Ramos (cell line): ENCODE measurements at regions not wholly inside any gene's neighbourhood (a gene's known extent, or its start where the extent isn't known, plus 50 kb on each side); places are given as distances from the start of the nearest gene placed in this dataset.

Source experiments
- in situ Hi-C: fragments of 300-500 bp; cut with MboI; formaldehyde crosslinking; loops from one replicate; pipeline ENCODE4 v1.14.3; 2022; ENCODE audit warnings: low sequenced_read_pairs; ENCODE audit not compliant: unreplicated experiment

DNA sequence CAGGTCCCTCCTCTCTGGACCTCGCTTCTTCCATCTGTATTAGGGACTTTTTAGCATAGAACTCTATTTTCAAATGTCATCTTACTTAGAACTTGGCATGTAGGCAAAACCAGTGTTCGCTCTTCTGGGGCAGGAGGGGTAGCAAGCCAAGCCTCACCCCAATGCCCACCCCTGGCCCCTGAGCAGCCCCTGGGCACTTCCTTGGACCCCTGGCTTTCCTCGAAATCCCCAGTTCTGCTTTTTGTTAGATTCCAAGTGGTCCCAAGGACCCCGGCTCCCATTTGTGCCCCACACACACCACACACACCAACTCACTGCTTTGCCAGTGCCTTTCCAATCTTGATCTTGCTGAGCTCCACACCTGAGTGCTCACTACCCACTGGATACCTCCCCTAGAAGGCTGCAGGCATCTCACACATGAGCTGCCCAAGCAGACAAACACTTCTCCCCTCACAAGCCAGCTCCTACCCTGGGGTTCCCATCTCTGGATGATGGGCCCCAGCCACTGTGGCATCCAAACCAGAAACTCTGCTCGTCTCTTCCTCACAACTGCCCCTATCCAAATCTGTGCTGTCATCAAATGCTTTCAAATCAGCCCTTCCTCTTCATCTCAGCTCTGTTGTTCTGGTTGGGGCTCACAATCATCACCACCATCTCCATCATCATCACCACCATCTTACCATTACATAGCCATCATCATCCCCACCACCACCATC, 167.9 kb upstream of the ZMIZ1 start:
- in situ Hi-C loops = no loop called here

DNA sequence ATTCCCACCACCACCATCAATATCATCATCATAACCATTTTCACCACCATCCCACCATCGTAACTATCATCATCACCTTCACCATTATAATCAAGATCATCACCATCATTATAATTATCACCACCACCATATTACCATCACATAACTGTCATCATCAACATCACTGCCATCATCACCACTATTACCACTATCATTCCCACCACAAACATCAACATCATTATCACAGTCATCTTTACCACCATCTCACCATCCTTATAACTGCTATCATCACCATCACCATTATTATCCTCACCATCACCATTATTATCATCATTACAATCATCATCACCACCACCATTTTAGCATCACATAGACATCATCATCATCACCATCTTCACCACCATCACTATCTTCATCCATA, 167.1 kb upstream of the ZMIZ1 start:
- in situ Hi-C loops = no loop called here

DNA sequence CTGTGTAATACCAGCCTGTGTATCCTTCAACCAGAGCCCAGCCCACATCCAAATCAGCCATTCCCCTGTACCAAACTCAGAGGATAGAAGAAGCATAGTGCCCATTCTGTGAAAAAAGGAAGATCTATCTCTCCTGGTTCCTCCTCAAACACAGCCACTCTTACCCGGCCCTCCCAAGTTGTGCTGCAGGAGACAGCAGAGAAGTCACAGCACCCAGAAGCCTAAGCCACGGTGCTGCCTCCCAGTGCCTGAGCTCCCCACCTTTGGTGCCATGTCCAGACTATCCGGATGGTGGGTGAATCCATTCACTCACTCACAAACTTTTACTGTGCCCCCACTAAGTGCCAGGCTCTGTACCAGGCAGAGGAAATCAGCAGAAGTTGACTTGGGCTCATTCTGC, 166.0 kb upstream of the ZMIZ1 start:
- in situ Hi-C loops = no loop called here

DNA sequence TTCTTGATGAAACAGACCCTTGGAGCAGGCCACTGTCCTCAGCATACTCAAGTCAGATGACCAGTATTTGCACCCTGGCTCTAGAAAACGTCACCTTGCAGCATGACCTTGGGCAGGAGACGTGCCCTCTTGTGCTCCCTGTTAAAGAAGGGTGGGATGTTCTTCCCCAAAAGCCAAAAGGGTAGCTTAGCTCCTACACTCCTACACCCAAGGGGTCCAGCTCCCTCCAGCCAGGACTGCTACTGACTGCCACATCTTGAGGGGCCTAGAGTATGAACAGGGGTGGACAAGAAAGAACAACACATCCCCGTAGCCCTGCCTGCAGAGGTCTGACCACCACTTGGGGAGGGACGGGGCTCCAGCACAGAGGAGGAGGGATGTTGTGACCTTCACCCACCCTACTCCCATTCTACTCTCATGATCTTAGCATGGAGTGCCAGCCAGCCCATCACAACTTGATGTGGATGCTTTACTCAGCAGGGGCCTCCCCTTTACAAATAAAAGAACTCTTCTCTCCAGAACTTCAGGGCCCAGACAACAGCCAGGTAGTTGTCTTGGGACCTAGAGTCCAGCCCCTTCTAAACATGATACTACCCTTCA, 165.3 kb upstream of the ZMIZ1 start:
- in situ Hi-C loops = no loop called here

DNA sequence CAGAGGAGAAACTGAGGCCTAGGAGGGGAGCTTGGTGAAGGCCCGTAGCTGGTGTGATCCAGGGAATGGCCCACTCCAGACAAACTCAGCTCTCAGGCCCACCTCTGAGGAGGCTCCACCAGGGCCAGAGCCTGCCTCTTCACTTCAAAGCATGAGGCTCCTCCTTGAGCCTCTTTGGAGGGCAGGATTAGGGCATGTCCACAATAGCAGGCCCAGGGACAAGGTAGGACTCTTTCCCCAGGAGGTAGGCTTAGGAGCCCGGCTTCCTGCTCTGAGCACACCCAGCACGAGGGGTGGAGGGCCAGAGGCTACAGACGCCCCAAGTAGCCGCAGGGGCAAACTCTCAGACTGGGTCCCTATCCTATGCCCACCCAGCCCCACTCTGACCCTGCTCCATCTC, 164.6 kb upstream of the ZMIZ1 start:
- in situ Hi-C loops = no loop called here

DNA sequence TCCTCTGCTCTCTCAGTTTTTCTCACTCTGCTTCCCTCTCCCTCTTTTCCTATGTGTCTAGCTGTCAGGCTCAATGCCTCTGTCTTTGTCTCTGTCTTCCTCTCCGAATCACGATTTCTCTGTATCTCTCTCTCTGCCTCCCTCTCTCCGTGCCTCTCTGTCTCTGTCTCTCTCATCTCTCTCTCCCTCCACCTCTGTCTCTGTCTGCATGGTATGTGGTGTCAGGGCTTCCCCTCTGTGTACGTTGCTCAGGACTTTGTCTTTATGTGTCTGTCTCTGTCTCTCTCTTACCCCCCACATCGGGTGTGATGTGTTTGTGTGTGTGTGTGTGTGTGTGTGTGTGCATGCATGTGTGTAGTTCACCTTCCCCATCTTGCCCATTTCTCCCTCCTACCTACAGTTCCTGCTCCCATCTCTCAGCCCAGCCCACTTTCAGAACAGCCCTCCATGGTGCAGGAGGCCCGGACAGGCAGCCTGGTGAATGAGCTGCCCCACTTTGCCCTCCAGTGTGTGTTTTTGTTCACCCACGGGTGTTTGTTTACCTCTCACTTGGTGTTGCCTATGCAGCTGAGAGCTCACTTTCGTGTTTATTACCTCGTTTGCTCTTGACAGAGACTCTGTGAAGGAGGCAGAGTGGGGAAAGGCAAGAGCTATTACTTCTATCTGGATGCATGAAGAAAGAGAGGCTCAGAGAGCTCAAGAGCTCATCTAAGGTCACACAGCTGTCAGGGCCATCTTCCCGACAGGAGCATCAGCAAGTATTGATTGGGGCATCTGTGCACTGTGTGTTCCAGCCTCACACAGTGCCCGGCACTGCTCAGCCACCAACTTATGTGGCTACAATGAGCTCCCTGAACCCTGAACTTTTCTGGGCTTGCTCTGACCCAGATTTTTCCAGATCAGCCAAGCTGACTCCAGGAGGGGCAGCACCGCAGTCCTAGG, 163.5 kb upstream of the ZMIZ1 start:
- in situ Hi-C loops = no loop called here

DNA sequence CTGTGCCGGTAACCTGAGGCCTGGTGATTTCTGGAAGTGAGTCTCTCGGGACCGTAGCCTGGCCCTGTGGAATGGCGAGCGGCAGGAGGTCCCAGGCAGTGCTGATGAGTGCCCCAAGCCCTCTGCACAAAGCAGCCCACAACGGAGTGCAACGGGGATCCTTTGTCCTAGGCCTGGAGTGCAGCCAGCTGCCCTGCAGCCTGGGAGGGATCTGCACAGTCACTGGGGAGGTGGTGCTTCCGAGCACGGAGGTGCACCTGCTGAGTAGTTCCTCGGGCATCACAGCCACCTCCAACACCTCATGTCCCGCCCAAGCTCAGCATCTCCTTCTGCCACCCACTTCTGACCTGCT, 162.8 kb upstream of the ZMIZ1 start:
- in situ Hi-C loops = no loop called here

DNA sequence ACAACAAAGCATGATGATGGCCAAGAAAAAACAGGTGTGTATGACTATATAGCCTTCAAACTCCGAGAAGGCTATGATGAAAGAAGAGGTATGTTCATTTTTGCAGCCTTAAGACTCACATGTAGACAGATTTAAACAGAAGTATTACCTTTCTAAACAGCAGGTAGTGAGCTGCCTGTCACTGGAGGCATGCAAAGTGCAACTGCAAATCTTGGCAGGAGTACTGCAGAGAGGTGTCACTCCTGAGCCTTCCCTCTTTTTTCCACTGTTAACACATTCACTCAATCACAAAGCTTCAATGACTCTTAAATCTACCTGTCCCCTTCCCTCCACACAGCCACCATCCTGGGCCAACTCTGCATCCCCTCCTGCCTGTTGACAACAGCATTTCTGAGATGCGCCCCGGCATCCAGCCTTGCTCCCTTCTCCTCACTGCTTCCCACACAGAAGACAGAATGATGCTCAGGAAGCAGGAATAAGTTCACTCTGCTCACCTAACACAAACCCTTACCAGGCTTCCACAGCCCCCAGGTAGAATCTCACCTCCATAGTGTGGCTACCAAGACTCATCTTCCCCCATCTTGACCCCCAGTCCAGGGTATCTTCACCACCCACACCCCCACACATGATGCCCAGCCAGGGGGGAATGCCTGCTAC, 161.9 kb upstream of the ZMIZ1 start:
- in situ Hi-C loops = no loop called here

DNA sequence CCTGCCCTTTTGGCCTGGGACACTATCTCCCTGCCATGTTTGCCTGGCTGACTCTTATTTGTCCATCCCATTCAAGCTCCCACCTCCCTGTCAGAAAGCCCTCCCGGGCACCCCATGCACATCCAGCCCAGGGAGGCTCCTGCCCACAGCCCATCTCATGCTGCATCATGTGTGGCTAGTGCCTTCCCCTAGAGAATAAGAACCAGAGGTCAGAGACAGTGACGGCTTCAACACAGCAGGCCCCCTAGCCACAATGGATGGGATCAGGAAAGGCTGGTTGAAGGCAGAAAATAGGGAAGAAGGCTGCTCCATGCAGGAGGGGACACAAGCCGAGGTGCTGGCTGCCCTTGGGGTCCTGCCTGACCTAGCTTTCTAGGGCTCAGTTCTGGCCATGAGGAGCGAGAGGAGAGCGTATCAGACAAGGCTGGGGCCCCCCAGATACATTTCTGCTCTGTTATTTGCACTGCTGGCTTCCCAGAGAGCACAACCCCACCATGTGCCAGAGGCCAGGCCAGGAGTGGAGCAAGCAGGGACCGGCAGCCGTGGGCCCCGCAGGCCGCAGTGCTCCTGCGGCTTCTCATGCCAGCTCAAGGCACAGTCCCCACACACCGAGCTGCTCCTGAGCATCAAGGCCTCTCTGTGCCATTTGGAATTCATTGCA, 161.1 kb upstream of the ZMIZ1 start:
- in situ Hi-C loops = no loop called here

DNA sequence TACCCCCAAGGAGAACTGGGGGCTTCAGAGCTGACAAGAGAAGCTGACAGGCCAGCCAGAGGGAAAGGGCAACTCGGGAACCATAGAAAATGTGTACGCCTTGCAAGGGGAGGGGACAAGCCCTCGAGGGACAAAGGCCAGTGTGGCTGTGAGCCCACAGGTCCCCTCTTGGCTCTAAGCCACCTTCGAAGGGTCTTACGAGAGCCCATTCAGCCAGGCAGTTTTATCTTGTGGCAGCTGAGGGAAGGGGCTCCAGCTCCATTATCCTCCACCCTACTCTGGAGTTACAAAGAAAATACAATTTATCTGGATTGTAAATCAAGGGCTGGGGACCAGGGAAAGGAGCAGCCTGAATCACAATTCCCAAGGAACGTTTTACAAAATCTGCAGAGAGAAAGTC, 159.5 kb upstream of the ZMIZ1 start:
- in situ Hi-C loops = no loop called here

DNA sequence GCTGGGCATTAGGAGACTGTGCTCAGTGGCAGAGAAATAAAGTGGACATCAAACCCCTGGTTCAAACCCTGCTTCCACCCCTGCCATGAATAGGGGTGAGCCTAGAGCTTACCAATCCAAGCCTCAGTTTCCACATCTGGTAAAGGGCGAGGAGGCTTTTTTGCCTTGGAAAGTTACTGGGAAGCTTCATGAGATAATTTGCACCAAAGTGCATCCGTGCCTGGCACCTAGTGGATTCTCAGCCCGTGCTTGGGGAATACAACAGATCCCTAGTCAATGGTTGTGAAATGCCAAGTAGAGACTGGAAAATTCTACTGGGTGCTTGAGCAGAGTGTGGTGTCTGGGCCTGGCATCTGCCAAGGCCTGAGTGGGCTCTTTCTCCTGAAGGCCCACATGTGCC, 158.7 kb upstream of the ZMIZ1 start:
- in situ Hi-C loops = no loop called here

DNA sequence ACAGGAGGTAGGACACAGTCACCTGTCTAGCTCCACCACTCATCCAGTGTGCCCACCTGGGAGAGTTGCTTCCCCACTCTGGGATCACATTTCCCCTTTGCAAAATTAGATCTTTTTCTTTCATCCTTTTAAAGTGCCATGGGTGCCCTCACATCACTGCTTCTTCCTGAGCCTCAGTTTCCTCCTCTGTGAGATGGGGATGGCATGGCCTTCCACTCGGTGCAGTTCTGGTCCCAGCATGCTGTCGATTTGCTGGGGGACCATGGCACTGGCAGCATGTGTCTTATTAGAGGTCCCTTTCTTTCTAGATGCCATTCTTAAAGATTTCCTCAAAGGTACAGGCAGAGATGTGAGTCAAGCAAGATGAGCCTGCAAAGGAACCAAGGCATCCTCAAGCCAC, 158.3 kb upstream of the ZMIZ1 start:
- in situ Hi-C loops = no loop called here

DNA sequence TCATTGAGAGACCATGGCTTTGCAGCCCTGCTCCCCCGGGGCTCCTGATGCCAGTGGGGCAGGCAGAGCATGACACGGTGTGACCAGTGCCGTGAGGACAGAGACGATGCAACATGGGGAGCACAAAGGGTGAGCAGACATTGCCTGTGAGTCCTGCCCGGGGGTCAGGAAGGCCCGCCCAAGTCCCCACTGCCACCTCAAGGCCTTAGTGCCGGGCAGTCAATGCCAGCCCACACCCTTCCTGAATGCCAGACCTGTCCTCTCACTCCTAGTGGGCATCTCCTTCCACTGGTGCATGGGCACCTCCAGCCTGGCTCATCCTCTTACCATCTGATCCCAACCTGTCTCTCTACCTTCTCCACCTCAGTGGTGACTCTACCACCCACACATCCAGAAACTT, 157.9 kb upstream of the ZMIZ1 start:
- in situ Hi-C loops = no loop called here

DNA sequence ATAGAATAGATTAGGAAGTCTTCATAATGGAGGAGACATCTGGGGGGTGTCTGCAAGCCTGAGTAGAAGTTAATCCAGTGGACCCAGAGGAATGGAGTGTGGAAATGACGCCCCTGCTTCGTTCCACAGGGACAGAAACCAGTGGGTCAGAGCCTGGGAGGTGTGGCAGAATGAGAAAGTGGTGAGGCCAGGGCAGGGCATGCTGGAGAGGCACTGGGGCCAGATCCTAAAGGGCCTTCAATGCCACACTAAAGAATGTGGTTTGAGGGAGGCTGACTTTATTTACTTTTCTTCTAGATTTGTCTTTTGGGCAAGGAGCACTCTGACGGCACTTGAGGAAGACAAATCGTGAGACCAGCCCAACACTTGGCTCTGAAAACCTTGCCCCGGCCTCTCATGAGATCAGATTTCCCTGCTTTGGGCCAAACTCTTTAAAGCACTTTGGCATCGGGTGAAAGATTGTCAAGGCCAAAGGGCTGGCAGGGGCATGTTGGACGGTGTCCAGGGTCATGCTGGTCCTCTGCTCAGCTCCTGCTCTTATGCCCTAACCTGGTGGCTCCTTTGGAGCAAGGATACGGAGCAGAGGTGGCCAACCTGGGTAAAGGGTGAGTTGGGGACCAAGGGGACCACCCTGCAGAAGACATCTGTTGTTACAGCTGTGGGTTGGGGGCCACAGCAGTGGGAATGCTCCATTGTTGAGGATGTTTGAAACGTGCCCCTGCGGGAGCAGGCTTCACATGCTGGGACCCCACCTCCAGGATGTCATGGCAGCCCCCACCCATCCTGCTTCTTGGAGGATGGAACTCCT, 157.0 kb upstream of the ZMIZ1 start:
- in situ Hi-C loops = no loop called here

DNA sequence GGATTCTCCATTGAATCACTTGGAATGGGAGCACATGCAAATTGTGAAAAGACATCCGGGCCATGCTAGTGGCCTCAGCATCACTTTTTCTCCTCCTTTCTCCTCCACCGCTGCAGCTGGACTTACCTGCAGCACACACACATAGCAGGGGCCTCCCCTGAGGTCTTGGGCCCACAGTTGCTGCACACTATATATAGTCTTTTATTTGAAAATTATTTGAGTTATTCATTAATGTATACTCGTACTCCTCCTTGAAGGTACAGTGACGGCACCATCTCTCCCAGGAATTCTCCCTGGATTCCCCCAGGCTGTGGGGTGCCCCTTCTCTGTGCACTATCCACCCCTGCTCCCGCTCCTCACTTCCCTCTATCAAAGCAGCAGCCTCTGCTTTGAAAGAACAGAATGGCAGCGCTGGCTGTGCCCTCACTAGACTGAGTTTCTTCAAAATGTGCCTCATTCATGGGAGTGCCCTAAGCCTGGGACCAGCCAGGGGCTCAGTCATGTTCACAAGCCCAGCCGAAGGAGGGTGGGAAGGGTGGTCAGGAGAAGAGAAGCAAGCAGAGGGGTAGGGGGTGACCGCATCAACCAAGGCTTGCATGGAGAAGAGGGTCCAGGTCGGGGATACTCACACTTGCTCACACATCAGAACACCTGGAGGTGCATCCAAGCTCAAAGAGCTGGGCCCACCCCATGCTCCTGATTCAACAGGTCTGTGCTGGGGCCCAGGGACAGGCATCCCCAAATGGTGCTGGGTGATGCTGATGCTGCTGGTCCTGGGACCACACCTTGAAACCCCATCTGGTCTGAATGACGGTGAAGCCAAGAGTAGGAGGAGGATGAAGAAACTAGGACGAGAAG, 156.2 kb upstream of the ZMIZ1 start:
- in situ Hi-C loops = no loop called here

DNA sequence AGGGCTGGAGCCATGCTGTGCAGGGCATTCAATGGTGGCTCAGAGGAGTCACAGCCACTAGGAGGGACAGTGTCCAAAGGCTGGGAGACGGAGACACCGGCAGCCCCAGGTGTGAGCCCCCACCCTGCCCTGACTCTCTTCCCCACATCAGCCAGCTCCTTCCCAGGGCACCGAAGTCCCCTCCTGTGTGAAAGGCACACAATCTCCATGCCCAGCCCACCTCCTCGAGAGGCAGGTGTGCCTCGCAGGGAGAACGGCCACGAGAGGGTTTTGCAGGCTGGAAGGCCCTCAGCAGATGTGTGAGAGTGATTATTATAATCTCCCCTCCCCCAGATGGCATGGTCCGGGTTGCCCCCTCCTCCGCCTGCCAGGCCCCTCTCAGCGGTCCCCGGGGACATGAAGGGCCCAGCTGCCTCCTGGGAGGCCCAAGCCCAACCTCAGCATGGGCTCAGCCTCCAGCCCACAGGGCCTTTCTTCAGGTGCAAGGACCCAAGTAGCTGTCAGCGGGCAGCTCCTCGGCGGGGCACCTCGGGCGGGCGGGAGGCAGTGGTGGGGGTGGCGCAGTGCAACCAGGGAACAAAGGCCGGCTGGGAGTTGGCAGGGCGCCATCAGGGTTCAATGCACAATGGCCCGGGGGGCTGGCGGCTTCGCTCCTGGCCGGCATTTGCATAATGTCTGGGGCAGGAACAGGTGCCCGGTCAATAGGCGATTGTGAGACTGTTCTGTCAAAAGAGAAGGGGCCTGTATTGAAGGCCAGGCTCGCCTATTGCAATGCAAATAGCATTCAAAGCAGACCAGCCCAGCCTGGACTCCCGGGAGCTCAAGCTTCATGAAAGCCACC, 155.3 kb upstream of the ZMIZ1 start:
- in situ Hi-C loops = no loop called here

DNA sequence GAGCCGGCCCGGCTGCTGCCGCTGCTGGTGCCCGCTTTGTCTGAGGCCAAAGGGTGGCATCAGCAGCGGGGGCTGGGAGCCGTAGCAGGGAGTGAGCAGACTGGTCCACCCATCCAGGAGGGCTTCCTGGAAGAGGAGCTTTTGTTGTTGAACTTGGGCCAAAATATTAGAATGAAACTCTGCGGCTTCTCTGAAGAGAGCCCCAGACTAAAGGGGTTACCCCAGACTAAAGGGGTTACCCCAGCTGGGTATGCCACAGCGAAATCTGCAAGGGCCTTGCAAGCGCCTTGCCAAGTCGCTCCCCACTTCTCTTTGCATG, 154.7 kb upstream of the ZMIZ1 start:
- in situ Hi-C loops = no loop called here
